GM12892 (cell line): ENCODE measurements at regions not wholly inside any gene's neighbourhood (a gene's known extent, or its start where the extent isn't known, plus 50 kb on each side); places are given as distances from the start of the nearest gene placed in this dataset.

Experiments
- POLR2A ChIP-seq: IDR thresholded peaks from 2 replicates; pipeline ENCODE4 v1.6.1; 2011; ENCODE audit warnings: low read depth, low read length, control low read depth
- POLR2AphosphoS5 ChIP-seq: IDR thresholded peaks from 2 replicates; pipeline ENCODE4 v1.6.1; 2011; ENCODE audit warnings: low read depth, low read length, control low read depth

- TF ChIP-seq POLR2AphosphoS5 (no peak), POLR2A (no peak)
These were observed 287.8 kb downstream of the TLR4 start for GRCh38 chr9:117992006-117992405.
